IMR-90 (cell line): ENCODE measurements at regions not wholly inside any gene's neighbourhood (a gene's known extent, or its start where the extent isn't known, plus 50 kb on each side); places are given as distances from the start of the nearest gene placed in this dataset.

Experiments used
- ATAC-seq: fragments of 200-7000 bp; cut with Tn5 transposase; 2 replicates; pipeline ENCODE4 v1.9.1; 2020; ENCODE audit warnings: low read depth, mild to moderate bottlenecking, moderate library complexity
- BruUV-seq: library from RNA; stranded (reverse); fragments of 400-500 nt; replicated peaks from 2 replicates; lab custom pipeline; 2021; lab: Mats Ljungman, UMichigan
- CTCF ChIA-PET: fragments of 300-600 bp; formaldehyde crosslinking; extraction: SDS; loops from one replicate; lab custom pipeline; 2021; ENCODE audit warnings: antibody characterized with exemption; lab: Yijun Ruan, JAX
- POLR2A ChIA-PET: fragments of 300-600 bp; sonication (Branson Sonifier 250); formaldehyde crosslinking; loops from one replicate; lab custom pipeline; 2022; ENCODE audit warnings: antibody characterized with exemption; ENCODE audit not compliant: unreplicated experiment; lab: Charles Lee
- DNase-seq: peaks from one replicate; pipeline ENCODE4 v3.0.0; 2013
- H2AFZ ChIP-seq: replicated peaks from 2 replicates; pipeline ENCODE3; 2013; ENCODE audit warnings: low read length, mild to moderate bottlenecking; ENCODE audit not compliant: poor library complexity
- H2AK5ac ChIP-seq: 2 replicates; pipeline ENCODE4 v1.6.1; 2013; ENCODE audit warnings: low read depth, low read length, inconsistent platforms
- H2AK9ac ChIP-seq: replicated peaks from 2 replicates; pipeline ENCODE3; 2013; ENCODE audit warnings: mild to moderate bottlenecking, low read depth, low read length, moderate library complexity; ENCODE audit not compliant: poor library complexity
- H2BK120ac ChIP-seq: 2 replicates; pipeline ENCODE4 v1.6.1; 2013; ENCODE audit warnings: low read depth, low read length, inconsistent platforms
- H2BK15ac ChIP-seq: 3 replicates; pipeline ENCODE4 v1.6.1; 2013; ENCODE audit warnings: low read depth, low read length, inconsistent platforms
- H2BK20ac ChIP-seq: 2 replicates; pipeline ENCODE4 v1.6.1; 2013; ENCODE audit warnings: low read depth, mild to moderate bottlenecking, inconsistent platforms, low read length, moderate library complexity
- H2BK5ac ChIP-seq: 2 replicates; pipeline ENCODE4 v1.6.1; 2013; ENCODE audit warnings: mild to moderate bottlenecking, low read depth, low read length, inconsistent platforms; ENCODE audit not compliant: poor library complexity, severe bottlenecking
- H3K14ac ChIP-seq: replicated peaks from 2 replicates; pipeline ENCODE4 v1.6.1; 2013; ENCODE audit warnings: low read depth, low read length, inconsistent platforms
- H3K18ac ChIP-seq: 2 replicates; pipeline ENCODE4 v1.6.1; 2013; ENCODE audit warnings: low read depth, low read length, control low read depth
- H3K23ac ChIP-seq: 2 replicates; pipeline ENCODE4 v1.6.1; 2013; ENCODE audit warnings: low read depth, low read length, inconsistent platforms
- H3K27ac ChIP-seq: 2 replicates; pipeline ENCODE4 v1.5.1; 2013; ENCODE audit warnings: mild to moderate bottlenecking, control low read depth, low read length; ENCODE audit not compliant: insufficient read depth
- H3K27me3 ChIP-seq: 2 replicates; pipeline ENCODE4 v1.6.1; 2013; ENCODE audit warnings: low read length; ENCODE audit not compliant: control insufficient read depth, insufficient read depth
- H3K36me3 ChIP-seq: 2 replicates; pipeline ENCODE4 v1.6.1; 2013; ENCODE audit warnings: low read length, mixed read lengths; ENCODE audit not compliant: control insufficient read depth, insufficient read depth
- H3K4ac ChIP-seq: 2 replicates; pipeline ENCODE4 v1.6.1; 2013; ENCODE audit warnings: low read depth, low read length, inconsistent platforms
- H3K4me1 ChIP-seq: 2 replicates; pipeline ENCODE4 v1.6.1; 2013; ENCODE audit warnings: low read length, mixed read lengths; ENCODE audit not compliant: control insufficient read depth, insufficient read depth
- H3K4me2 ChIP-seq: 2 replicates; pipeline ENCODE4 v1.6.1; 2013; ENCODE audit warnings: low read depth, mild to moderate bottlenecking, control low read depth, low read length, moderate library complexity
- H3K4me3 ChIP-seq: 2 replicates; pipeline ENCODE4 v1.5.1; 2013; ENCODE audit warnings: low read depth, mild to moderate bottlenecking, control low read depth, low read length, moderate library complexity; ENCODE audit not compliant: insufficient read depth
- H3K56ac ChIP-seq: 2 replicates; pipeline ENCODE4 v1.6.1; 2013; ENCODE audit warnings: low read length, inconsistent platforms; ENCODE audit not compliant: insufficient read depth; ENCODE audit errors: extremely low read depth
- H3K79me1 ChIP-seq, 2 experiments: 2 replicates each; pipeline ENCODE4 v1.6.1; 2013; ENCODE audit warnings: low read length in 2 of 2, inconsistent platforms in 1 of 2, low read depth in 1 of 2
- H3K9ac ChIP-seq: 2 replicates; pipeline ENCODE4 v1.6.1; 2013; ENCODE audit warnings: low read depth, low read length, control low read depth
- H3K9me1 ChIP-seq: 2 replicates; pipeline ENCODE4 v1.6.1; 2013; ENCODE audit warnings: low read length, inconsistent platforms; ENCODE audit not compliant: insufficient read depth
- H3K9me3 ChIP-seq: 2 replicates; pipeline ENCODE4 v1.6.1; 2013; ENCODE audit warnings: low read length; ENCODE audit not compliant: control insufficient read depth, insufficient read depth
- H4K20me1 ChIP-seq: 2 replicates; pipeline ENCODE4 v1.6.1; 2013; ENCODE audit warnings: low read length, inconsistent platforms; ENCODE audit not compliant: insufficient read depth
- H4K5ac ChIP-seq: 2 replicates; pipeline ENCODE4 v1.6.1; 2013; ENCODE audit warnings: mild to moderate bottlenecking, low read depth, low read length, control low read depth
- H4K8ac ChIP-seq, 2 experiments: 2 replicates each; pipeline ENCODE4 v1.6.1; 2013; ENCODE audit warnings: low read depth in 2 of 2, low read length in 2 of 2, control low read depth in 1 of 2, inconsistent platforms in 1 of 2
- H4K91ac ChIP-seq: 2 replicates; pipeline ENCODE4 v1.6.1; 2013; ENCODE audit warnings: low read depth, low read length, inconsistent platforms; ENCODE audit not compliant: insufficient read depth
- BHLHE40 ChIP-seq: fragments of 150-350 bp; IDR thresholded peaks from 2 replicates; pipeline ENCODE4 v1.6.1; 2016; ENCODE audit warnings: mild to moderate bottlenecking, low read depth, low read length
- CEBPB ChIP-seq: IDR thresholded peaks from 2 replicates; pipeline ENCODE4 v1.6.1; 2012; ENCODE audit warnings: low read depth, low read length, improper control_type of control experiment
- CHD1 ChIP-seq: IDR thresholded peaks from 2 replicates; pipeline ENCODE4 v1.6.1; 2012; ENCODE audit warnings: low read depth, low read length, improper control_type of control experiment
- FOS ChIP-seq: fragments of 150-350 bp; IDR thresholded peaks from 2 replicates; pipeline ENCODE4 v1.6.1; 2016; ENCODE audit warnings: low read depth, low read length
- MAFK ChIP-seq: IDR thresholded peaks from 2 replicates; pipeline ENCODE4 v1.6.1; 2012; ENCODE audit warnings: low read depth, low read length, improper control_type of control experiment
- MAZ ChIP-seq: IDR thresholded peaks from 2 replicates; pipeline ENCODE4 v1.6.1; 2012; ENCODE audit warnings: low read depth, mild to moderate bottlenecking, low read length, improper control_type of control experiment, moderate library complexity, borderline replicate concordance
- MXI1 ChIP-seq: IDR thresholded peaks from 2 replicates; pipeline ENCODE4 v1.6.1; 2012; ENCODE audit warnings: low read depth, mild to moderate bottlenecking, low read length, moderate library complexity, borderline replicate concordance
- NFE2L2 ChIP-seq: fragments of 150-350 bp; IDR thresholded peaks from 2 replicates; pipeline ENCODE4 v1.6.1; 2016; ENCODE audit warnings: low read depth, mild to moderate bottlenecking, low read length
- POLR2A ChIP-seq: IDR thresholded peaks from 2 replicates; pipeline ENCODE4 v1.6.1; 2012; ENCODE audit warnings: mild to moderate bottlenecking, low read depth, low read length
- RAD21 ChIP-seq: IDR thresholded peaks from 2 replicates; pipeline ENCODE4 v1.6.1; 2012; ENCODE audit warnings: low read length, improper control_type of control experiment
- RCOR1 ChIP-seq: IDR thresholded peaks from 2 replicates; pipeline ENCODE4 v1.6.1; 2012; ENCODE audit warnings: mild to moderate bottlenecking, low read length, improper control_type of control experiment; ENCODE audit not compliant: insufficient replicate concordance
- RFX5 ChIP-seq: IDR thresholded peaks from 2 replicates; pipeline ENCODE4 v1.8.0; 2012; ENCODE audit warnings: low read depth, mild to moderate bottlenecking, low read length, moderate library complexity
- SMC3 ChIP-seq: fragments of 150-350 bp; IDR thresholded peaks from 2 replicates; pipeline ENCODE4 v1.6.1; 2016; ENCODE audit warnings: low read depth, mild to moderate bottlenecking, antibody characterized with exemption, low read length, moderate library complexity
- WGBS, 2 experiments: methylation state at CpG; one replicate each; pipeline versions ENCODE4 v1.1.5 to v1.1.7; 2013; ENCODE audit warnings: missing lambda C conversion rate in 2 of 2; ENCODE audit not compliant: insufficient read length in 1 of 2; ENCODE audit errors: extremely low coverage in 2 of 2; 5-methylcytosine and 5-hydroxymethylcytosine counted together
- dilution Hi-C: fragments of 300-500 bp; cut with HindIII; formaldehyde crosslinking; loops from one replicate; pipeline ENCODE4 v1.14.3; 2018; ENCODE audit warnings: low sequenced_read_pairs; ENCODE audit not compliant: unreplicated experiment
- in situ Hi-C: fragments of 300-500 bp; cut with MboI; formaldehyde crosslinking; loops from 3 replicates; pipeline ENCODE4 v1.14.3; 2019; ENCODE audit warnings: low sequenced_read_pairs, inconsistent platforms, mixed read lengths
- intact Hi-C: fragments of 100-400 bp; cut with micrococcal nuclease; formaldehyde crosslinking; loops from 2 replicates; pipeline ENCODE4 v1.10.0; 2022
- TF ChIP-seq, protein P1 (sequence below): conservative IDR thresholded peaks from 2 replicates; pipeline ENCODE4 v1.5.1; 2012; ENCODE audit warnings: mild to moderate bottlenecking, low read depth, low read length, improper control_type of control experiment
- TF ChIP-seq, protein P2 (sequence below): fragments of 150-350 bp; IDR thresholded peaks from 2 replicates; pipeline ENCODE4 v1.6.1; 2017; ENCODE audit warnings: mild to moderate bottlenecking, antibody characterized with exemption, low read length, low read depth
- TF ChIP-seq, protein P3 (sequence below): fragments of 150-350 bp; IDR thresholded peaks from 2 replicates; pipeline ENCODE4 v1.6.1; 2016; ENCODE audit warnings: low read depth, mild to moderate bottlenecking, low read length, moderate library complexity, borderline replicate concordance

DNA sequence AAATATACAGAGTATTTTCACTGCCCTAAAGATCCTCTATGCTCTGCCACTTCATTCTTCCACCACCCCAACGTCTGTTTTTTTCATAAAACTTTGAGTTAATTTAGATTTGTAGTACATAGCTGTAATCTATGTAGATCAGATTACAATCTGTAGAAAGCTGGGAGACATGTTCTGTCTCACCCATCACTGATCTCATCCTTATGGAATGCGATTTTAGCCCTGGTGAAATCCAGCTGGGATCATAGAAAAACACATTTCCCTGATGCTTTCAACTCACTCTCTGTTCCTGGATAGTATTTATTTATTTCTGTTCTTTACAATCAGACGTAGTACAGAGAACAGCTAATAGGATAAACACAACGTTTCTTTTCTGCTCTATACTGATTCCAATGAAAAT, 521.0 kb downstream of the KIF20B start:
- no peak overlapping the region for H2BK120ac ChIP-seq
- H3K27me3 ChIP-seq = no peaks in the 10 kb centered on the region
- H3K27ac ChIP-seq = no peak overlapping the region
- dilution Hi-C loops (no loop called here), in situ Hi-C loops (no loop called here), intact Hi-C loops (no loop called here)
- H3K4ac ChIP-seq = no peak overlapping the region
- H3K9me1 ChIP-seq = no peaks in the 10 kb centered on the region
- no peak overlapping the region for H2BK20ac ChIP-seq
- no CpG with 5 or more reads among the region's 4 CpGs for WGBS, 2 experiments
- H3K9ac ChIP-seq = no peak overlapping the region
- TF ChIP-seq BHLHE40 (no peak), RCOR1 (no peak), POLR2A (no peak), SMC3 (no peak), NFE2L2 (no peak), CEBPB (no peak), CHD1 (no peak), MAFK (no peak), MXI1 (no peak), RAD21 (no peak), FOS (no peak), RFX5 (no peak), MAZ (no peak)
- TF ChIP-seq, protein P1, sequence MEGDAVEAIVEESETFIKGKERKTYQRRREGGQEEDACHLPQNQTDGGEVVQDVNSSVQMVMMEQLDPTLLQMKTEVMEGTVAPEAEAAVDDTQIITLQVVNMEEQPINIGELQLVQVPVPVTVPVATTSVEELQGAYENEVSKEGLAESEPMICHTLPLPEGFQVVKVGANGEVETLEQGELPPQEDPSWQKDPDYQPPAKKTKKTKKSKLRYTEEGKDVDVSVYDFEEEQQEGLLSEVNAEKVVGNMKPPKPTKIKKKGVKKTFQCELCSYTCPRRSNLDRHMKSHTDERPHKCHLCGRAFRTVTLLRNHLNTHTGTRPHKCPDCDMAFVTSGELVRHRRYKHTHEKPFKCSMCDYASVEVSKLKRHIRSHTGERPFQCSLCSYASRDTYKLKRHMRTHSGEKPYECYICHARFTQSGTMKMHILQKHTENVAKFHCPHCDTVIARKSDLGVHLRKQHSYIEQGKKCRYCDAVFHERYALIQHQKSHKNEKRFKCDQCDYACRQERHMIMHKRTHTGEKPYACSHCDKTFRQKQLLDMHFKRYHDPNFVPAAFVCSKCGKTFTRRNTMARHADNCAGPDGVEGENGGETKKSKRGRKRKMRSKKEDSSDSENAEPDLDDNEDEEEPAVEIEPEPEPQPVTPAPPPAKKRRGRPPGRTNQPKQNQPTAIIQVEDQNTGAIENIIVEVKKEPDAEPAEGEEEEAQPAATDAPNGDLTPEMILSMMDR = no peak
- TF ChIP-seq, protein P2, sequence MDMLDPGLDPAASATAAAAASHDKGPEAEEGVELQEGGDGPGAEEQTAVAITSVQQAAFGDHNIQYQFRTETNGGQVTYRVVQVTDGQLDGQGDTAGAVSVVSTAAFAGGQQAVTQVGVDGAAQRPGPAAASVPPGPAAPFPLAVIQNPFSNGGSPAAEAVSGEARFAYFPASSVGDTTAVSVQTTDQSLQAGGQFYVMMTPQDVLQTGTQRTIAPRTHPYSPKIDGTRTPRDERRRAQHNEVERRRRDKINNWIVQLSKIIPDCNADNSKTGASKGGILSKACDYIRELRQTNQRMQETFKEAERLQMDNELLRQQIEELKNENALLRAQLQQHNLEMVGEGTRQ = no peak
- TF ChIP-seq, protein P3, sequence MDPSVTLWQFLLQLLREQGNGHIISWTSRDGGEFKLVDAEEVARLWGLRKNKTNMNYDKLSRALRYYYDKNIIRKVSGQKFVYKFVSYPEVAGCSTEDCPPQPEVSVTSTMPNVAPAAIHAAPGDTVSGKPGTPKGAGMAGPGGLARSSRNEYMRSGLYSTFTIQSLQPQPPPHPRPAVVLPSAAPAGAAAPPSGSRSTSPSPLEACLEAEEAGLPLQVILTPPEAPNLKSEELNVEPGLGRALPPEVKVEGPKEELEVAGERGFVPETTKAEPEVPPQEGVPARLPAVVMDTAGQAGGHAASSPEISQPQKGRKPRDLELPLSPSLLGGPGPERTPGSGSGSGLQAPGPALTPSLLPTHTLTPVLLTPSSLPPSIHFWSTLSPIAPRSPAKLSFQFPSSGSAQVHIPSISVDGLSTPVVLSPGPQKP = no peak
- no peak overlapping the region for H3K14ac ChIP-seq
- H2AFZ ChIP-seq = no peak overlapping the region
- DNase-seq = peak; percentile 80
- no peak overlapping the region for H2AK5ac ChIP-seq
- H3K56ac ChIP-seq = no peak overlapping the region
- H3K18ac ChIP-seq = no peak overlapping the region
- H2BK5ac ChIP-seq = no peak overlapping the region
- no peaks in the 10 kb centered on the region for H4K20me1 ChIP-seq
- H4K91ac ChIP-seq = no peak overlapping the region
- no peak overlapping the region for H3K4me3 ChIP-seq
- no peak overlapping the region for H2BK15ac ChIP-seq
- H3K9me3 ChIP-seq = no peaks in the 10 kb centered on the region
- H3K36me3 ChIP-seq = no peaks in the 10 kb centered on the region
- H4K5ac ChIP-seq = no peak overlapping the region
- no peak overlapping the region for H3K4me2 ChIP-seq
- ATAC-seq = peak; percentile 88
- no peak overlapping the region for H4K8ac ChIP-seq
- no peak overlapping the region for H3K23ac ChIP-seq
- CTCF ChIA-PET = no interaction called here
- no peaks in the 10 kb centered on the region; the same call in 1 of the 2 replicates for H3K4me1 ChIP-seq
- POLR2A ChIA-PET = no interaction called here
- no peak overlapping the region for H2AK9ac ChIP-seq
- H3K79me1 ChIP-seq = no peaks in the 10 kb centered on the region
- BruUV-seq = no TSS peak
